Renal cortical epithelial cell (primary cell): ENCODE measurements at regions not wholly inside any gene's neighbourhood (a gene's known extent, or its start where the extent isn't known, plus 50 kb on each side); places are given as distances from the start of the nearest gene placed in this dataset.
"Not testable (repeated sequence)": the region's sequence is repeated elsewhere in the genome, so short reads cannot be mapped to it uniquely, and the experiment has no call there.

Experiments used
- DNase-seq: peaks from one replicate; pipeline ENCODE4 v3.0.0-alpha.2; 2011; ENCODE audit warnings: low read depth

DNA sequence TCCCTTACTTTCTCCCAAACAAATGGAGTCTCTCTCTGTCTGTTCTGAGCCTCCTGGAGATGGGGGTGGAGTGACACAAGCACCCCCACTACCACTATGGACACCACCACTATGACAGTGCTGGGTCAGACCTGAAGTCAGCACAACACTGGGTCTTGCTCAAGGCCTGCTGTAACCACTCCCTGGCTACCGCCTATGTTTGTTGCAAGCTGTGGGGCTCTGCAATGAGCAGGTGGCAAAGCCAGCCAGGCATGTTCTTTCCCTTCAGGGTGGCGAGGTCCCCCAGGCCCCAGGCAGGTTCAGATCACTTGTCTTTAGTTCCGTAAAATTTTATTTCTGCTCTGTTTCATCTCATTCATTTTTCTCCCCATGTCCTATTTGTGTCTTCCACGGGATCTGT, 349.8 kb downstream of the TMEM121 start:
- no peak for DNase-seq

DNA sequence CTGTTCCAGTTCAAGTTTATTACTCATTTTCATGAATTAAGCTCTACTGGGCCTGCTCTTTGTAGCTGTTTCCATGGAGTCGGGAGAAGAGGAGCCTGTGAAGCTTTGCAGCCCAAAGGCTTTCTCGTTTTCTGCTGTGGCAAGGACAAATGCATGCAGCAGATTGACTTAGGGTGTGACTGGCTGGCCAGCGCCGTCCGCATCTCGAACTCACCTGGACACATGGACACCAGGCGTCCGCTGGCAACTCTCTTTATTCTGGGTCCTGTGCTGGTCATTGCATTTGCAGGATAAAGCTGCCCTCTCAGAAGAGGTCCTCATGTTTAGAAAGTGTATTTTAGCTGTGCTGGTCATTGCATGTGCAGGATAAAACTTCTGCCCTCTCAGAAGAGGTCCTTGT, 350.4 kb downstream of the TMEM121 start:
- DNase-seq = no peak

DNA sequence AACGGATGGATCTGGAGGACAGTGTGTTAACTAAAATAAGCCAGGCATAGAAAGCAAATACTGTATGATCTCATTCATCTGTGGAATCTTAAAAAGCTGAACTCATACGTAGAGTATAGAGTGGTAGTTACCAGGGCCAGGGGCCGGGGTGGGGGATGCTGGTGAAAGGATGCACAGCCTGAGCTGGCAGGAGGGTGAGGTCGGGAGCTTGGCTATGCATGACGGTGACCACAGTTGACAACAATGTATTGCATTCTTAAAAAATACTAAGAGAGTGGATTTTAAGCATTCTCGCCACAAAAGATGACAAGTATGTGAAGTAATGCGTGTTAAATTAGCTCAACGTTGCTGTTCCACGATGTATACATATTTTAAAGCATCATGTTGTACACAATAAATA, 351.3 kb downstream of the TMEM121 start:
- DNase-seq = no peak

DNA sequence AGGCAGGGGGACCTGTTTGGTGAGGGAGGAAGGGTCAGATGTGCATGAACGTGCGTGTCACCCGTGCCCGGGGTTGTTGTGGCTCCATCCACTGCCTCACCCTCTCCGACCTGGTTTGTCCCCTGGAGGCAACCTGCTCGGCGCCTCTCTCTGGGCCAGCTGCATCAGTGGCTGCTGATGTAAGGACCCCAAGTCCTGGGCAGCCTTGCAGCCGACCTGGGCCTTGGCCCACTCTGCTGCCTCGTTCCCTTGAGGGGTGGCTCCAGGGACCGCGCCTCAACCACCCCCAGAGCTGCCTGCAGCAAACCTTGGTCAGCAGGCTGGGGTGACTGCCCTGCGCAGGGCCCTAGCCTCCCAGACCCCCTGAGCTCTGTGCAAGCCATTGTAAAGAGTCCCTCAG, 351.7 kb downstream of the TMEM121 start:
- no peak for DNase-seq

DNA sequence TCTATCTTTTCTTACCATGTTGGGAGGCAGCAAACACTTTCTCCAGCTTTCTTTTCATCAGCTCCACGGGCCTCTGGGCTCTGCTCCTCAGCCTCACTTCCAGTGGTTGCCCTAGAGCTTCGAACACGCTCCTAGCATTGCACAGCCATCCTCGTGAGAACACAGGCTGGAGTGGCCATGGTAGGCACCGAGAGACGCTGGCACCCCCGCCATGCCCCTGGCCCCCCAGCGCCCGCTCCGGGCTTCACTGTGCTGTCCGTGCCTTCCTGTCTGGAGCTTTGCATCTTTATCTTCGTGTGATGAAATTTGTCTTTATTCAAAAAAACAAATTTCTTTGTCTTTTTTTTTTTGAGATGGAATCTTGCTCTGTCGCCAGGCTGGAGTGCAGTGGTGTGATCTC, 352.2 kb downstream of the TMEM121 start:
- no peak for DNase-seq

DNA sequence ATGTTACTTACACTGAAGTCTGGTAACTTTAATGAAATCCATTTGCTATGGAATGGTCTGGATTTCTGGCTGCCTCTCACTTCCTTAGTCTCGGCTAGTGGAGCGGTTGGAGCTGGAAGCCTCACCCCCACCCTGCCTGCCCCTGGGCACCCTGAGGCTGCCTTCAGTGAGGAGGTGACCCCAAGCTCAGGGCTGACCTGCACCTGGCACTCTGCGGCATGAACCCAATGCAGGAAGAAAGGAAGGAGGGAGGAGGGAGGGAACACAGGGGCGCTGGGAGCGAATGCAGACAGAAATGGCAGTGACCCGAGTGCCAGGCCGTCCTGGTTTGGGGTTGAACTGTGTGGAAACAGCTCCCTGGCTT, 353.1 kb downstream of the TMEM121 start:
- no peak for DNase-seq

GRCh38 chr14:105879867-105880561, 353.6 kb downstream of the TMEM121 start:
- DNase-seq = no peak

GRCh38 chr14:105880616-105881015, 354.2 kb downstream of the TMEM121 start:
- no peak for DNase-seq

DNA sequence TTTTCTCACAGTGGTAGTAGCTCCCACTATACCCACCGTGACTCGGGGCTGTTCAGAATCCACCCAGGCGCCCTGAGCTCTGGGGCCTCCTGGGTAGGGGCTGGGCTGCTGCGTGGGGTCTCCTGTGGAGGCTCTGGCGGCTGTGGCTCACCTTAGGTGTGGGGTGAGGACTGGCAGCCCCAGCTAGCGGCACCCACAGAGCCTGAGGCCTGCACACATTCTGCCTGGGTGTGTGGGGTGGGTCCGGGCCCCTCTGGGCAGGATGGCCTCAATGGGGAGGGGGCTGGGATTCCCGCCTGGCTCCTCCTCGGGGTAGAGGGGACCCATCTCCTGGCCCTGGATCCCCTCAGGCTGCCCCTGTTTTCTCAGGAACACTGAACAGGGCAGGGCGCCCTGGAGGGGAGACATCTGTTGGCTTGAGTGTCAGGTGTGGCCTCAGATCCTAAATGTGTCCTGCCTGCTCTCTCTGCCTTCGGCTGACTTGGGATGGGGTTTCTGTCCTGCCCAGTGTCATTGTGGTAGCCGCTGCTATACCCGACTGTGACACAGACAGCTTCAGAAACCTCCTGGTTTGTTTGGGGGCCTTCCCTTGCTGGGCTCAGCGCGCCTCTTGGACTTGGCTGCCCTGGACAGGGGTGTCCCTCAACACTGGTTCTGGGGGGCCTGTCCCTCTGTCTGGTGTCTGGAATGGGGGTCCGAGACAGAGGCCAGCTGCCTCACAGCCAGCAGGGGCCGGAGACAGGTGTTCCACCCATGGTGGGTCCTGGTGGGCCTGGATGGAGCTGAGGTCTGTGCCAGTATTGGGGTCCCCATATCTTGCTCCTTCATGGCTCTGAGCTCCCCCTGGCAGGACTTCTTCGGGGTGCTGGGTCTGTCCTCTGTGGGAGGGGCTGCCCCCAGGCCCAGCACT, 354.9 kb downstream of the TMEM121 start:
- no peak for DNase-seq

DNA sequence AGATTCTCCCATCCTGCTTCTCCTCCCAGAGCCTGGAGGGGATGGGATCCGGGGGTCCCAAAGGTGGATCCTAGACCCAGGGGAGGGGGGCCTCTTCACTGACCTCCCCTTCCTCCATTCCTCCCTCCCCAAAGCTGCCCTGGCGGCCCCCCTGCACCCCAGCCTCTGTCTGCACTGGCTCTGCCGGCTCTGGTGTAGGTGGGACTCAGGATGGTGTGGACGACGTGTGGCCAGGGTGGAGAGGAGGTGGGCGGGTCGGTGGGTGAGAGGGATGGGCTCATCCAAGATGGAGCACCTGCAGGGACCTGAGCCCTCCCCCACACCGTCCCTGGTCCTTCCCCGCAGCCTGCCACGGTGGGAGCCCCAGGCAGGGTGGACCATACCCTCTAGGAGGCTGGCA, 355.6 kb downstream of the TMEM121 start:
- DNase-seq = not testable (repeated sequence)

GRCh38 chr14:105882626-105883025, 356.2 kb downstream of the TMEM121 start:
- DNase-seq = no peak

DNA sequence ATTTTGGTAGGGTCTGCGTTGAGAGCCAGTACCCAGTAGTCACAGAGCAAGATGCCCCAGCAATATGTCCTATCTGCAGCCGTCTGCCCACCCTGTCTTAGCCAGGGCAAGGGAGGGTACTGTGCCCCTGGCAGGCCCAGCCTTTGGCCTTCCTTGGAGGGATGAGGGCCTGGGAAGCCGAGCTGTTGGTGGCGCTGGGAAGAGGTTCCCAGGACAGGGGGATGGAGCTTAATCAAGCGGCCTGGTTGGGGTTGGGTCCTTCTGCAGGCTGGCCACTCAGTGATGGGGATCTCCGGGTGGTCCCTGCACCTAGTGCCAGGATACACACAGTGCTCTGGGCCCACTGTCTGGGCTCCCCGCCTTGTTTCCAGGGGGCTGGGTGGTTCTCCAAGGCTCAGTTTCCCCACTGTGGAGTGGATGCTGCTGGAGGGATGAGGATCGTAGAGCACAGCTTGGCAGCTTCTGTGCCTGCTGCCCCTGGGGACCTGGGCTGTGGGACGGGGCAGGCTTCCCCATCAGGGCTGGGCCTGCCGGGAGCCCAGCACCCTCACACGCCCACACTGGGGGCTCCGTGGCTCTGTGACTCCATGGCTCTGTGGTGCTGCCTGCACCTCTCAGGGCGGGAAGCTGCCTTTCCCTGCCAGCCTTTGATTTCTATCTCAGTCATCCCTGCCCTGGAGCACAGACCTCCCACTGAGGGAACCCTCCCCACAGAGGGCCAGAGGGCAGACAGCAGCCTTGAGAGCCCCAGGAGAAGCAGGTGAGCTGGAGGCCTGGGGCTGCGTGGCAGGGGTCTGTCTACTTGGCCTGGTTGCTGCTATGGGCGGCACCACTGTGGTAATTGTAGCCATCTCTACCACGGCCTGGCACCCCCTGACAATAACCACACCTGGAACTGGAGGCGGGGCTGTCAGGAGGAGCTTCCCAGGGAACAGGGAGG, 357.0 kb downstream of the TMEM121 start:
- no peak for DNase-seq

DNA sequence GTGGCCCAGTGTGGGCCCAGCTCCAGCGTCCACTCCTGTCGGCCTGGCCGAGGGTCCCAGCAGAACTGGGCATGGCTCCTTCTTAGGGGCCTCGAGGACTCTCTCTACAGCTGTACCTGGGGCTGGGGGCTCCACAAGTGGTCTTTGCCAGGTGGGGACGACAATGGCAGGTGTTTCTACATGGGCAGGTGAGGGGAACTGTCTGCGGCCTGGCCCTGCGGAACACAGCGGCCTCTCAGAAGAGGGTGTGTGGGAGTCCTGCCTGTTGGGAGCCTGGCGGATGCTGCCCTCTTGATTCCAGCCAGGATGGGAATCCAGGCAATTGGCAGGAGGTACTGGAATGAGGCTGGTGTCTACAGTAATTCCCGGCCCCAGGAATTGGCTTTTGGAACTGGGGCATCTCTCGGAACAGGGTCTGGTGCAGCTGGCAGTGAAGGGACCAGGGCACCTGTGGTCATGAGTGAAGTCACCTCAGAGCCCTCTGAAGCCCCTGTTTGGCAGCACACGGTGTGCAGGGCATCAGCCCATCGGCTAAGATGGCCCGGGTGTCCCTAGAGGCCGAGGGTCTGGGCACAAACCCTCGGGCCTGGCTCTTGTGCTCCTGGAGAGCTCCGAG, 357.9 kb downstream of the TMEM121 start:
- DNase-seq = not testable (repeated sequence)

GRCh38 chr14:105884808-105885281, 358.5 kb downstream of the TMEM121 start:
- DNase-seq = no peak

DNA sequence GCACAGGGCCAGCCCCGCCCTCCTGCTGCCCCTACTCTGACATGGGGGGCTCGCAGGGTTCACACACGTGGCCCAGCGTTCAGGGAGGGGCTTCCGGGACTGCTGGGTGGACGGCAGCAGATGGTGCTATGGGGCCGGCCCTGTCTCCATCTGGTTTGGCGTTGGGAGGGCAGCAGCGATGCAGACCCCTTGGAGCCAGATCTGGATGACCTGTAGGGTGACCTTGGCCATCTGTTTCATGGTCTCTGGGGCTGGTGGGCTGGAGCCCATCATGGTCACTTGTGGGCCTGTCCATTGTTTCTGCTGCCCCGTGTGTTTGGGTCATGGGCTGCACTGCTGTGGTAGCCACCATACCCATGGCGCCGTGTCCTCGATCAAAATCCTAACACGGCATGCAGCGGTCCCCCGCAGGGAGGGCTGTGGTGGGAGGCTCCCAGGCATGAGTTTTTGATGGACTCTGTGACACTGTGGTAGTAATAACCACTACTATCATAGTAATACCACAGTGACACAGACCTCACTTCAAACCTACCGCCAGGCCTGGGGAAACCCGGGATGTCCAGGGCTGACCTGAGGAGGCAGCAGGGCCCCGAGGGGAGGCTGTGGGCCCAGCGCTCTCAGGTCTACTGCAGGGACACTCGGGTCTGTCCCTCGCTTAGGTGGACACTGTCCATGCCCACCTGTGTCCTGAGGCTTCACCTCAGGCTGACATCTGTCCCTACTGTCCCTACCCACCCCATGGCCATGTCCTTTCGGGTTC, 359.4 kb downstream of the TMEM121 start:
- DNase-seq = no peak

GRCh38 chr14:105886791-105887191, 360.4 kb downstream of the TMEM121 start:
- DNase-seq = not testable (repeated sequence)

- DNase-seq = no peak
Observed at GRCh38 chr14:105887692-105888091, 361.3 kb downstream of the TMEM121 start.

DNA sequence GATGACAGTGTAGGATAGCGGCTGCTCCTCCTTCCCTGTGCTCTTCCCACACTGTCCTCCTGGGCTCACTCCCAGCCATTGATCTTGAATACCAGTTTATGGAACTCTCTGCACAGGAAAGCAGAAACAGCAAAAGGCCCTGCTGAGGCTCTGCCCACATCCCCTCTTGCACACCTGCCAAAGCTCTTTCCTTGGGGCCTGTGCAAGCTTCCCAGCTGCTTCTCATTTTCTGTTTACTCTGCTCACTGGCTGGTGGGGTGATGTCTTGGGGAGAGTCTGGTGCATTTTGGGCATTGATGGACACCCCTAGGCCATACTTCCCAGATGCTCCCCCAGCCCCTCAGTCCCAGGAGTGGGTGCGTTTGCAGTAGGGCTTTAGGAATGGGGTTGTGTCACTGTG, 361.8 kb downstream of the TMEM121 start:
- no peak for DNase-seq

- no peak for DNase-seq
Observed at GRCh38 chr14:105888784-105889665, 362.6 kb downstream of the TMEM121 start.
